PC-3 (cell line): ENCODE measurements at regions not wholly inside any gene's neighbourhood (a gene's known extent, or its start where the extent isn't known, plus 50 kb on each side); places are given as distances from the start of the nearest gene placed in this dataset.

Experiments
- ATAC-seq: fragments of 200-7000 bp; cut with Tn5 transposase; 2 replicates; pipeline ENCODE4 v1.9.1; 2020; ENCODE audit warnings: mild to moderate bottlenecking, moderate library complexity
- BruUV-seq: library from RNA; stranded (reverse); fragments of 400-500 nt; replicated peaks from 2 replicates; lab custom pipeline; 2021; lab: Mats Ljungman, UMichigan
- CTCF ChIA-PET: fragments of 300-600 bp; sonication (Branson Sonifier 250); formaldehyde crosslinking; loops from one replicate; lab custom pipeline; 2022; ENCODE audit warnings: antibody characterized with exemption; lab: Charles Lee
- POLR2A ChIA-PET: fragments of 300-600 bp; sonication (Branson Sonifier 250); formaldehyde crosslinking; loops from one replicate; lab custom pipeline; 2022; ENCODE audit warnings: antibody characterized with exemption; ENCODE audit not compliant: unreplicated experiment; lab: Charles Lee
- DNase-seq: peaks from one replicate; pipeline ENCODE4 v3.0.0-alpha.2; 2015
- H2AFZ ChIP-seq: fragments of 300-600 bp; sonication (generic); 2 replicates; pipeline ENCODE4 v1.6.0; 2016; ENCODE audit warnings: antibody characterized with exemption, low read length
- H3F3A ChIP-seq: fragments of 300-600 bp; sonication (generic); one replicate; pipeline ENCODE4 v1.6.0; 2017; ENCODE audit warnings: antibody characterized with exemption, low read length, control low read depth, mild to moderate bottlenecking; ENCODE audit not compliant: unreplicated experiment
- H3K27ac ChIP-seq: fragments of 300-600 bp; sonication (generic); 2 replicates; pipeline ENCODE4 v1.5.1; 2016; ENCODE audit warnings: mild to moderate bottlenecking, low read length
- H3K27me3 ChIP-seq: fragments of 300-600 bp; sonication (generic); 2 replicates; pipeline ENCODE4 v1.6.1; 2016; ENCODE audit warnings: low read length, mixed read lengths
- H3K36me3 ChIP-seq: fragments of 300-600 bp; sonication (generic); 2 replicates; pipeline ENCODE4 v1.6.1; 2016; ENCODE audit warnings: low read depth, mixed run types, low read length, mixed read lengths
- H3K4me1 ChIP-seq: fragments of 300-600 bp; sonication (generic); 2 replicates; pipeline ENCODE4 v1.5.1; 2016; ENCODE audit warnings: low read length; ENCODE audit not compliant: insufficient read depth
- H3K4me2 ChIP-seq: fragments of 300-600 bp; sonication (generic); 2 replicates; pipeline ENCODE4 v1.6.0; 2016; ENCODE audit warnings: low read length
- H3K4me3 ChIP-seq: fragments of 300-600 bp; sonication (generic); 2 replicates; pipeline ENCODE4 v1.5.1; 2016; ENCODE audit warnings: mild to moderate bottlenecking, low read length, mixed read lengths
- H3K79me2 ChIP-seq: fragments of 300-600 bp; sonication (generic); 2 replicates; pipeline ENCODE4 v1.6.1; 2017; ENCODE audit warnings: low read length, mixed read lengths
- H3K9ac ChIP-seq: fragments of 300-600 bp; sonication (generic); 2 replicates; pipeline ENCODE4 v1.6.0; 2016; ENCODE audit warnings: mild to moderate bottlenecking, low read length
- H3K9me2 ChIP-seq: fragments of 300-600 bp; sonication (generic); replicated peaks from 2 replicates; pipeline ENCODE4 v1.6.1; 2016; ENCODE audit warnings: mixed run types, low read length, mixed read lengths
- H3K9me3 ChIP-seq: fragments of 300-600 bp; sonication (generic); 2 replicates; pipeline ENCODE4 v1.6.1; 2016; ENCODE audit warnings: low read length, mixed read lengths
- H4K20me1 ChIP-seq: fragments of 300-600 bp; sonication (generic); 2 replicates; pipeline ENCODE4 v1.6.1; 2016; ENCODE audit warnings: low read length, mixed read lengths
- EZH2 ChIP-seq: fragments of 300-600 bp; sonication (generic); IDR thresholded peaks from one replicate; pipeline ENCODE4 v1.6.1; 2017; ENCODE audit warnings: antibody characterized with exemption, mild to moderate bottlenecking, low read length; ENCODE audit not compliant: unreplicated experiment
- EZH2phosphoT487 ChIP-seq: fragments of 300-600 bp; sonication (generic); IDR thresholded peaks from 2 replicates; pipeline ENCODE4 v1.6.1; 2018; ENCODE audit warnings: mild to moderate bottlenecking, antibody characterized with exemption, low read length, borderline replicate concordance
- intact Hi-C: fragments of 100-400 bp; cut with micrococcal nuclease; formaldehyde crosslinking; loops from 2 replicates; pipeline ENCODE4 v1.9.0; 2023
- TF ChIP-seq, protein P1 (sequence below): fragments of 300-600 bp; sonication (generic); conservative IDR thresholded peaks from 2 replicates; pipeline ENCODE4 v1.5.1; 2017; ENCODE audit warnings: antibody characterized with exemption, low read depth, mild to moderate bottlenecking, low read length

DNA sequence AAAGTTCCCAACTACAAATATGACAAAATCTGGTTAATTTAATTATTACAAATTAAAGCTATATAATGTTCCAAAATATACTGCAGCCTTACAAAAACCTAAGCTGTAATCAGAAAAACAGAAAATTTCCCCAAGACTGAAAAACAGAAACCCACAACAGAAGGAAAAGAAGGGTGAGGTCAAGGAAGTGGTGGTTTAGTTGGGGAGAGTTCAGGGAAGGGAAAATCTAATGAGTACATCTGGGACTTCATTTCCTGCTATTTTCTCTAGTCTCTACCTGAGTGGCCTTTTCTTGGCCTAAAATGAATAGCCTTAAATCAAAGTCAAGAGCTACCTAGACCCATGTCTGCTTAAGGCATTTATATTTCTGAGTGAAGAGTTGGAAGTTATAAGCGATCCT lies 66.2 kb upstream of the BEND6 start:
- DNase-seq: no peak
- Histone ChIP-seq H3K4me2 (no peak overlapping the region), H3K9me3 (no peaks in the 10 kb centered on the region), H3K4me3 (no peak overlapping the region), H4K20me1 (no peaks in the 10 kb centered on the region), H3K79me2 (no peaks in the 10 kb centered on the region), H3K27me3 (no peaks in the 10 kb centered on the region), H3K9ac (no peak overlapping the region), H3K9me2 (no peaks in the 10 kb centered on the region), H3K36me3 (no peaks in the 10 kb centered on the region), H2AFZ (no peak overlapping the region), H3K4me1 (peaks cover 15% of the 10 kb centered on the region), H3K27ac (no peak overlapping the region), H3F3A (no peaks in the 10 kb centered on the region)
- BruUV-seq: no TSS peak
- TF ChIP-seq, protein P1, sequence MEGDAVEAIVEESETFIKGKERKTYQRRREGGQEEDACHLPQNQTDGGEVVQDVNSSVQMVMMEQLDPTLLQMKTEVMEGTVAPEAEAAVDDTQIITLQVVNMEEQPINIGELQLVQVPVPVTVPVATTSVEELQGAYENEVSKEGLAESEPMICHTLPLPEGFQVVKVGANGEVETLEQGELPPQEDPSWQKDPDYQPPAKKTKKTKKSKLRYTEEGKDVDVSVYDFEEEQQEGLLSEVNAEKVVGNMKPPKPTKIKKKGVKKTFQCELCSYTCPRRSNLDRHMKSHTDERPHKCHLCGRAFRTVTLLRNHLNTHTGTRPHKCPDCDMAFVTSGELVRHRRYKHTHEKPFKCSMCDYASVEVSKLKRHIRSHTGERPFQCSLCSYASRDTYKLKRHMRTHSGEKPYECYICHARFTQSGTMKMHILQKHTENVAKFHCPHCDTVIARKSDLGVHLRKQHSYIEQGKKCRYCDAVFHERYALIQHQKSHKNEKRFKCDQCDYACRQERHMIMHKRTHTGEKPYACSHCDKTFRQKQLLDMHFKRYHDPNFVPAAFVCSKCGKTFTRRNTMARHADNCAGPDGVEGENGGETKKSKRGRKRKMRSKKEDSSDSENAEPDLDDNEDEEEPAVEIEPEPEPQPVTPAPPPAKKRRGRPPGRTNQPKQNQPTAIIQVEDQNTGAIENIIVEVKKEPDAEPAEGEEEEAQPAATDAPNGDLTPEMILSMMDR: no peak
- TF ChIP-seq EZH2: no peak
- TF ChIP-seq EZH2phosphoT487: no peak
- ChIA-PET POLR2A (interaction anchor here (0.6 kb wide), 1 partner anchor 18 kb away, joined by 15 read pairs; no protein-coding TSS in a partner anchor), CTCF (no interaction called here)
- intact Hi-C loops: no loop called here
- ATAC-seq: no peak

DNA sequence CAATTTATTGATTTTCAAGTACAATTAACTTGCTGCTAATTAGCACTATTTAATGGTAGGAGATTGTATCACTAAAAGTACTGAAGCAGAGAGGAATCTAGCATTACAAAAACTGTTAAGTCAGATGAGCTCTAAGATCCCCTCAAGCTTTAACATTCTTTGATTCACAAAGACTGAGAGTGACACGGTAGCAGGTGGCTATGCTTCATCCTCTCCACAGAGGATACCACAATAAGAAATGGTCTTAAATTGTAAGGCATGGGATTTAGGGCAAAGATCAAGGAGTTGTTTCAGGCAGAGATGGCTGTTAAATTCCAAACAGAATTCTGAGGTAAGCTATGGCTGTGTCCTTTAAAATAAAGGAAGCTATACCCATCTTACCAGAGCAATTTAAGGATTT lies 67.8 kb upstream of the BEND6 start:
- no TSS peak for BruUV-seq
- no peaks in the 10 kb centered on the region for H3F3A ChIP-seq
- ChIA-PET CTCF (no interaction called here), POLR2A (no interaction called here)
- no peak for DNase-seq
- H4K20me1 ChIP-seq: no peaks in the 10 kb centered on the region
- TF ChIP-seq, protein P1: no peak
- TF ChIP-seq EZH2phosphoT487 (no peak), EZH2 (no peak)
- intact Hi-C loops: no loop called here
- no peaks in the 10 kb centered on the region for H3K79me2 ChIP-seq
- H3K27me3 ChIP-seq: no peaks in the 10 kb centered on the region
- ATAC-seq: no peak
- H3K9me3 ChIP-seq: no peaks in the 10 kb centered on the region
- no peaks in the 10 kb centered on the region for H3K9me2 ChIP-seq
- H3K4me1 ChIP-seq: peaks cover 15% of the 10 kb centered on the region
- no peak overlapping the region for H3K4me2 ChIP-seq
- H3K4me3 ChIP-seq: no peak overlapping the region
- H3K36me3 ChIP-seq: no peaks in the 10 kb centered on the region
- no peak overlapping the region for H2AFZ ChIP-seq
- H3K9ac ChIP-seq: no peak overlapping the region
- H3K27ac ChIP-seq: no peak overlapping the region

DNA sequence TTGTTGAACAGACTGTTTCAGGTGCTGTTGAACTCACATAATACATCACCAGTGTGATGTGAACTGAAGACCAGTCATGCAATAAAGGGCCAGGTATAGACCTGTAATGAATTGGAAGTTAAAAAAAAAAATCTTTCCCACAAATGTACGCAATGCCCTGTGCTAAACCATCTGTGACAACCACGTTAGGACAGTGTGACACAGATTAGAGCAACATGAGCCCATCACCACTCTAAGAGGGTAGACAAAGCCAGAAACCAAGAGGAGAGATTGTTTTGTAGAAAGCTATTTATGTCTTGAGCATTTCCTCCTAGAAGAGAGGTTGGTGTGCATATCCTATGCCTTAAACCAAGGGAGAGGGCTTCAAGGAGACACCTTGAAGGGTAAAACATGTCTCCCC lies 77.0 kb upstream of the BEND6 start:
- H4K20me1 ChIP-seq: no peaks in the 10 kb centered on the region
- H3K9ac ChIP-seq: no peak overlapping the region
- no peak for DNase-seq
- no peak for TF ChIP-seq EZH2phosphoT487
- no peak for TF ChIP-seq EZH2
- TF ChIP-seq, protein P1: no peak
- no peak overlapping the region for H3K4me2 ChIP-seq
- no peaks in the 10 kb centered on the region for H3K9me2 ChIP-seq
- ATAC-seq: no peak
- no peaks in the 10 kb centered on the region for H3K27me3 ChIP-seq
- H3F3A ChIP-seq: no peaks in the 10 kb centered on the region
- intact Hi-C loops: no loop called here
- no peaks in the 10 kb centered on the region for H3K9me3 ChIP-seq
- CTCF ChIA-PET: no interaction called here
- POLR2A ChIA-PET: no interaction called here
- no peaks in the 10 kb centered on the region for H3K36me3 ChIP-seq
- no TSS peak for BruUV-seq
- no peaks in the 10 kb centered on the region for H3K79me2 ChIP-seq
- no peak overlapping the region for H3K4me3 ChIP-seq
- peaks cover 11% of the 10 kb centered on the region for H3K4me1 ChIP-seq
- H2AFZ ChIP-seq: no peak overlapping the region
- no peak overlapping the region for H3K27ac ChIP-seq
